NT2/D1 (cell line): ENCODE measurements at regions not wholly inside any gene's neighbourhood (a gene's known extent, or its start where the extent isn't known, plus 50 kb on each side); places are given as distances from the start of the nearest gene placed in this dataset.

ENCODE experiments used
- SUZ12 ChIP-seq: IDR thresholded peaks from 2 replicates; pipeline ENCODE4 v1.6.1; 2011; ENCODE audit not compliant: insufficient read length, insufficient read depth; ENCODE audit errors: extremely low read depth
- YY1 ChIP-seq: IDR thresholded peaks from 2 replicates; pipeline ENCODE4 v1.6.1; 2011; ENCODE audit not compliant: insufficient read length, insufficient read depth
- ZNF274 ChIP-seq: IDR thresholded peaks from 2 replicates; pipeline ENCODE4 v1.6.1; 2011; ENCODE audit warnings: mild to moderate bottlenecking, low read depth, low read length

DNA sequence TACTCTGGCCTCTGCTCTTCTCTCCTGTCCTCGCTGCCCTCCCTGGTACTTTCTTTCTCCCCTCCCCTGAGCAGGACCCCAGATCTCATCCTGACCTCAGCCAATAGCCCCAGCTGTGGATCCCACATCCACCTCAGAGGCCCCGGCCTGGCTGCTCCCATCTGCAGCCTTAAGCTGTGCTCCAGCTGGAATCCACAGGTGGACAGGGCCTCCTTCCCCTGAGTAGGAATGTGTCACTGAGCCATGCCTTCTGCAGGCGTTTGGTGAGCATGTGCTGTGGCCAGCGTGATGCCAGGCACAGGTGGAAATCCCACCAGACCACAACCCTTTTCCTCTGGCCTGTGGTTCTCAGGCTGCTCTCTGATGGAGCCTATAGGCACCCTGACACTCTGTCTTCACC lies 68.9 kb downstream of the C5orf15 start:
- TF ChIP-seq YY1 (no peak), ZNF274 (no peak), SUZ12 (no peak)
